NCI-H2081 (cell line): ENCODE measurements at regions not wholly inside any gene's neighbourhood (a gene's known extent, or its start where the extent isn't known, plus 50 kb on each side); places are given as distances from the start of the nearest gene placed in this dataset.

ENCODE experiments used
- DNase-seq, 2 experiments: peaks; one replicate each; lab custom pipeline; 2025; lab: John Stamatoyannopoulos, UW

GRCh38 chrX:45381841-45382240 lies 181.2 kb upstream of the DIPK2B start:
- no peak for DNase-seq

- no peak for DNase-seq
These were observed 180.7 kb upstream of the DIPK2B start for GRCh38 chrX:45381366-45381765.

DNA sequence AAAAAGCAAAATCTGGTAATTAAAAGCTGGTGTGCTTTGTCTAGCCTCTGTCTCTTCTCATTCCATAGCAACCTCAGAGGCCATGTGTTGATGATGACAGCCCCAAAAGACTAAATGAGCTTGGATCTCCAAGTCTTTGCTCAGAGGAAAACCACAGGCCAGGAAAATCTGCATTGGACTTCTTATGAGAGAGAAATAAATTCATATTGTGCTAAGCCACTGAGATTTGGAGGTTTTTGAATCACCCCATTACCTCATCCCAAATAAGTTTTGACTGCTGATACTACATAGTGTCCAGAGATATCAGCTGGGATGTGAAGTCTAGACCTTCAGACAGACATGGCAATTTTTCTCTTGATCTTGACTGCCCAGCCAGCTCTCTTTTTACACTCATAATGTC lies 178.6 kb upstream of the DIPK2B start:
- no peak for DNase-seq

- DNase-seq, result no peak
These were observed 171.5 kb upstream of the DIPK2B start for GRCh38 chrX:45372151-45372550.

DNA sequence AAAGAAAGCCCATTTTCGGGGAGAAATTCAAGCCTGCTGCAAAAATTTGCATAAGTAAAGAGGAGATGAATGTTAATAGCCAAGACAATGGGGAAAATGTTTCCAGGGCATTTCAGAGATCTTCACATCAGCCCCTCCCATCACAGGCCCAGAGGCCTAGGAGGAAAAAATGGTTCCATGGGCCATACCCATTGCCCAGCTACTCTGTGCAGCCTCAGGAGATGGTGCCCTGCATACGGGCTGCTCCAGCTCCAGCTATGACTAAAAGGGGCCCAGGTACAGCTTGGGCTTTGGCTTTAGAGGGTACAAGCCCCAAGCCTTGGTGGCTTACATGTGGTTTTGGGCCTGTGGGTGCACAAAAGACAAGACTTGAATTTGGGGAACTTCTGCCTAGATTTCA lies 168.0 kb upstream of the DIPK2B start:
- DNase-seq, result no peak

DNA sequence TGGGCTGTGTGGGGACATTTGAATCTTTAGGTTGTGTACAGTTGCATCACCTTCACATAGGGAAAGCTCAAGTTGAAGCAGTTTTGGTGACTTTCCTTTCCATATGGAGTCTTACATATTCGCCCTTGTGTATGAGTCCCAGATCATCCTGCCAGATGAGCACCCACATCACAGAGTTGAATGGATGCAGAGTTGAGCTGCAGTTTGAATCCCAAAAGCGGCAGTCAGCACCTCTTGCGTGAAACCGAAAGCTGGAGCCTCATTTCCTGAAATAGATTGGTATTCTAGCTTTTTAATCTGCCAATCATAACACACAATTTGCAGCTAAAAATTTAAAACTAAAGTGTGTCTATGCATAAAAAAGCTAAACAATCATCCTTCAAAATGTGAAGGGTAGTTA lies 162.9 kb upstream of the DIPK2B start:
- no peak for DNase-seq

- no peak for DNase-seq
These were observed 159.9 kb upstream of the DIPK2B start for GRCh38 chrX:45360571-45360970.

DNA sequence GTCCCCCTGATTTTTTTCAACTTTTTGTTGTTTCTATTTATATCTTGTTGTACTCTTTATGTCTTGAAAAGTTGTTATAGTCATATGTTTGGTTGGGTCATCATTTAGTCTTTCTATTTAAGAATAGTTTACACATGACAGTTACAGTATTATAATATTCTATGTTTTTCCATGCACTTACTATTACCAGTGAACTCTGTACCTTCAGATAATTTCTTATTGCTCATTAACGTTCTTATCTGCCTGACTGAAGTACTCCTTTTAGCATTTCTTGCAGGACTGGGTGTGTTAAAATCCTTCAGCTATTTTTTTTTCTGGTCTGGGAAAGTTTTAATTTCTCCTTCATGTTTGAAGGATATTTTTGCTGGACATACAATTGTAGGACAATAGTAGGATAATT lies 157.7 kb upstream of the DIPK2B start:
- DNase-seq, result no peak

DNA sequence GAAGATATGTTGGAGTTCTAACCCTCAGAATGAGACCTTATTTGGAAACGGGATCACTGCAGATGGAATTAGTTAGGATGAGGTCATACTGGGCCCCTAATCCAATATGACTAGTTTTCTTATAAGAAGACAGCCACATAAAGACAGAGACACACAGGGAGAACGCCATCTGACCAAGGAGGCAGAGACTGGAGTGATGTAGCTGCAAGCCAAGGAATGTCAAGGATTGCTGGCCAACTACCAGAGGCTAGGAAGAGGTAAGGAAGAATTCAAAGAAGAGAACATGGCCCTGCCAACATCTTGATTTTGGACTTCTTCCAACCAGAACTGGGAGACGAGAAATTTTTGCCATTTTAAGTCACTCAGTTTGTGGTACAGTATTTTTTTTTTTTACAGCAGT lies 152.8 kb upstream of the DIPK2B start:
- DNase-seq, result no peak

GRCh38 chrX:45352611-45353010 lies 151.9 kb upstream of the DIPK2B start:
- no peak for DNase-seq

DNA sequence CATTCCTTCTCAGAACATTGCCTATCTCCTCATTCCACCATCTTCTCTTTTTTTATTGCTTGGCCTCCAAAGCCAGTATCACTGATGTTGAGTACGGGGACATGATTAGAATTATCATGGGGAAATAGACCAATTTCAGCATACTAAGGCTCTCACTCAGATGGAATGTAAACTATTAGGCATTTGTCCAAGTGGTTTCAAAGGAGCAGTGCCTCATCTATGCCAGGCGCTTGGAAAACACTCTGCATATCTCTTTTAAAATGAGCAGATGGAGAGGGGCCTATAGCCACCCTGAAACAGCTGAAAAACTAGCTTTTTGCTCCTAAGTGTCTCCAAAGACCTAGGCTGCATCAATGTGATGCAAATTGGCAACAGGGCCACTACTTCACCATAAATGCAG lies 150.8 kb upstream of the DIPK2B start:
- DNase-seq, result no peak

DNA sequence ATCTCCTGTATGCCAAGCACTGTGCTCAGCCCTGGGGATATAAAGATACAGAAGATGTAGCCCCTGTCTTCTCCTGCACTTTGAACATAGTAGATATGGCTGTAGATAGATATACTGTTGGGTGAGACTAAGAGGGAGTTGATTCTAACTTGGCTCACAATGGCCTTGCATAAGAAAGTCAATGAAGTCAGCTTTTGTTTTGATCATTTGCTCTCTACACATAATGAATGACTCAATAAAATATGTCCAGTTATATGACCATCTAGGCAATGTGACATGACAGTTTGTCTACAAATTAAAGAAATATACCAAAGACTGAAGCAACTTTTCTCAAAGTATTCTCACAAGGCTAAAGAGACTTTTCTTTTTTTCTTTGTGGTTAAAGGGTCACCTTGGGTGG lies 147.6 kb upstream of the DIPK2B start:
- DNase-seq, result no peak

- no peak for DNase-seq
These were observed 147.2 kb upstream of the DIPK2B start for GRCh38 chrX:45347877-45348276.

DNA sequence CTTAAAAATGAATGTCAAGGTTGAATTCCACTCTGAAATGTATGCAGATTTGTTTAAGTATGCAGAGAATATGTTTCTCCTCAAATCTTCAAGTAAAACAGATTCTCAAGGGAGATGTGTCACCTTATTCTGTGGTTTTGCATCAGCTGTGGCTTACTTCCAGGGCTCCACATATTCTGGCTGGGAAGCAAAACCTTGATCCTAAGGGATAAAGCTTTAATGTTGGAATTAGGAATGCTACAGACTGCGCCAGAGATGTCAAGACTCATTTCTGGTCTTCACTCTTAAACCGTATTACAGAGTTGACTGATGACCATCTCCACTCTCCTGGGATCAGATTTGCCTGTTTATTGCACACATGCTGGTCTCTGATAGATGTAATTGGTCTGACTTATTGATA lies 143.9 kb upstream of the DIPK2B start:
- no peak for DNase-seq

DNA sequence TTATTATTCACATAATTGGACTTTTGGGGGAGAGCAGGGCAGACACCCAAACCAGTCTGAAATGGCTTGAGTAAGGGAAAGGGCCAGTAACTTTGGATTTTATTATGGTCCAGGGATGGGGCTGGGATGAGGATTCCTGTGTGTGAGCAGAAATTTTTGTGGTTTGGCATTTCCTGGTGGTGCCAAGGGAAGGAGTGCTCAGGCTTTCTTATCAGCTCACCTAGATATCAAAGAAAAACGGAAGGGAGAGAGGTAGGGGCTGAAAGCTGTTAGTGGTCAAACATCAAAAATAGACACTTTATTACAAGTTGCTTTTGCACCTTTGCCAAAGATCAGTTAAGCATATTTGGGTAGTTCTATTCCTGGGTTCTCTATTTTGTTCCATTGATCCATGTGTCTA lies 128.5 kb upstream of the DIPK2B start:
- DNase-seq, result no peak

DNA sequence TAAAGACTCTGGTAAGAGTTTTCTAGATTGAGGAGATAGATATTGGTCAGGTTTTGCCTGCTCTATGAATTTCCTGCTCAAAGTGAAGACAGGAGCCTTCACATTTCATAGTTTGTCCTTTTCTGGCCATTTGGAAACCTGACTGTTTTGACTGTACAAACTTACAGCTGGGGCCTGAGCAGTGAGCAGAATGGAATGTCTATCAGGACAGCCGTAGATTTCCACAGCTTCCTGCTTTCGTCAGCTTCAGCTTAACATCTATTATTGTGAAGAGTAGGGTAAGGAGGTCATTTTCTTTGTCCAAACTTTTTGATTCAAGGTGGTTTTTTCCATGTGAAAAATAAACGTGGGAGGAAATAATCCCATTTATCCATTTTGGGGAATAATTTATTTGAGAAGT lies 124.3 kb upstream of the DIPK2B start:
- no peak for DNase-seq

- peak; percentile 24 to 61 for DNase-seq
These were observed 122.7 kb upstream of the DIPK2B start for GRCh38 chrX:45323387-45323786.

- peak in 1 of 2 experiments; percentile 27 for DNase-seq
These were observed 122.1 kb upstream of the DIPK2B start for GRCh38 chrX:45322820-45323219.

DNA sequence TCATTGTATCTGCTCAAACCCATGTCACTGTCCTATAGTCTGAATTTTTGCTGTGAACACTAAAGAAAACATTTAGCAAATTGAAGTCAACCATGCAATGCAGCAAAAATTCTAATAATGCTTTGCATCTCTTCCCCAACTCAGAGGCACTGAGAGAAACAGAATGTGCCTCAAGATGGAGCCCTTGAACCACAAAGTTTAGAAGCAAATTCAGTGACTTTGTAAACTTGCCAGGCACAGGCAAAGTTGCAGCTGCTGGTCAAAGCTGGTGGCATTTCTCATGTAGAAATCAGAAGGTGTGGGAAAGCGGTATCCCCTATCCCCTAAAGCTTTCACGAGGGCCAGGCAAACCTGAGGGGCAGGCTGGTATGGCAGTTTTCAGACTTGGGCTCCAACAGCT lies 121.7 kb upstream of the DIPK2B start:
- DNase-seq, result peak; percentile 21 to 50

GRCh38 chrX:45320191-45320590 lies 119.5 kb upstream of the DIPK2B start:
- no peak for DNase-seq

- no peak for DNase-seq
These were observed 109.1 kb upstream of the DIPK2B start for GRCh38 chrX:45309801-45310200.

GRCh38 chrX:45309096-45309495 lies 108.4 kb upstream of the DIPK2B start:
- no peak for DNase-seq

GRCh38 chrX:45306794-45307193 lies 106.1 kb upstream of the DIPK2B start:
- DNase-seq, result no peak

GRCh38 chrX:45300638-45301037 lies 100.0 kb upstream of the DIPK2B start:
- no peak for DNase-seq
